ENCODE measurements at regions not wholly inside any gene's neighbourhood (a gene's known extent, or its start where the extent isn't known, plus 50 kb on each side); places are given as distances from the start of the nearest gene placed in this dataset.

GRCh38 chr11:23988381-23989006 is 508.4 kb upstream of the LUZP2 start:
- Histone ChIP-seq H4K20me1 (ENCODE audit: control insufficient read depth, insufficient read depth, low read depth, low read length) (no peaks in the 10 kb centered on the region), H3K36me3 (ENCODE audit: control insufficient read depth, low read length) (no peaks in the 10 kb centered on the region), H3K4me2 (ENCODE audit: low read length) (no peak overlapping the region), H3K9me2 (replicated peaks; ENCODE audit: control insufficient read depth, low read length) (no peaks in the 10 kb centered on the region), H3F3A (ENCODE audit: control insufficient read depth, insufficient read depth) (no peaks in the 10 kb centered on the region), H3K27ac (ENCODE audit: low read depth, low read length) (no peak overlapping the region), H3K9me3 (ENCODE audit: control insufficient read depth, insufficient read depth, low read length) (no peaks in the 10 kb centered on the region), H3K79me2 (ENCODE audit: control insufficient read depth, low read length) (no peaks in the 10 kb centered on the region), H3K4me1 (ENCODE audit: control insufficient read depth, low read length) (no peaks in the 10 kb centered on the region), H3K4me3 (ENCODE audit: low read length) (no peak overlapping the region), H3K27me3 (ENCODE audit: control insufficient read depth, low read length) (no peaks in the 10 kb centered on the region)
- TF ChIP-seq CTCF (IDR thresholded peaks at IDR 0.05; ENCODE audit: low read depth, low read length, poor library complexity, severe bottlenecking) (no peak), EZH2phosphoT487 (IDR thresholded peaks at IDR 0.05; ENCODE audit: borderline replicate concordance, low read length) (no peak)

- Histone ChIP-seq H3K79me2 (ENCODE audit: control insufficient read depth, low read length) (no peaks in the 10 kb centered on the region), H3K4me2 (ENCODE audit: low read length) (no peak overlapping the region), H3F3A (ENCODE audit: control insufficient read depth, insufficient read depth) (no peaks in the 10 kb centered on the region), H3K4me3 (ENCODE audit: low read length) (no peak overlapping the region), H4K20me1 (ENCODE audit: control insufficient read depth, insufficient read depth, low read depth, low read length) (no peaks in the 10 kb centered on the region), H3K4me1 (ENCODE audit: control insufficient read depth, low read length) (no peaks in the 10 kb centered on the region), H3K9me3 (ENCODE audit: control insufficient read depth, insufficient read depth, low read length) (no peaks in the 10 kb centered on the region; the same call in 1 of the 2 replicates), H3K27me3 (ENCODE audit: control insufficient read depth, low read length) (no peaks in the 10 kb centered on the region), H3K9me2 (replicated peaks; ENCODE audit: control insufficient read depth, low read length) (no peaks in the 10 kb centered on the region), H3K36me3 (ENCODE audit: control insufficient read depth, low read length) (no peaks in the 10 kb centered on the region), H3K27ac (ENCODE audit: low read depth, low read length) (no peak overlapping the region)
- TF ChIP-seq CTCF (IDR thresholded peaks at IDR 0.05; ENCODE audit: low read depth, low read length, poor library complexity, severe bottlenecking) (no peak), EZH2phosphoT487 (IDR thresholded peaks at IDR 0.05; ENCODE audit: borderline replicate concordance, low read length) (no peak)
These were observed 506.3 kb upstream of the LUZP2 start for GRCh38 chr11:23990346-23991164.

GRCh38 chr11:23991165-23991539 is 505.7 kb upstream of the LUZP2 start:
- H3K9me2 ChIP-seq (replicated peaks; ENCODE audit: control insufficient read depth, low read length), result no peaks in the 10 kb centered on the region
- H3K79me2 ChIP-seq (ENCODE audit: control insufficient read depth, low read length), result no peaks in the 10 kb centered on the region
- H4K20me1 ChIP-seq (ENCODE audit: control insufficient read depth, insufficient read depth, low read depth, low read length), result no peaks in the 10 kb centered on the region
- H3K36me3 ChIP-seq (ENCODE audit: control insufficient read depth, low read length), result no peaks in the 10 kb centered on the region
- H3K27me3 ChIP-seq (ENCODE audit: control insufficient read depth, low read length), result no peaks in the 10 kb centered on the region
- H3K4me3 ChIP-seq (ENCODE audit: low read length), result no peak overlapping the region
- H3K4me1 ChIP-seq (ENCODE audit: control insufficient read depth, low read length), result no peaks in the 10 kb centered on the region
- no peaks in the 10 kb centered on the region for H3F3A ChIP-seq (ENCODE audit: control insufficient read depth, insufficient read depth)
- H3K9me3 ChIP-seq (ENCODE audit: control insufficient read depth, insufficient read depth, low read length), result no peaks in the 10 kb centered on the region; the same call in none of the 2 replicates
- H3K27ac ChIP-seq (ENCODE audit: low read depth, low read length), result no peak overlapping the region
- H3K4me2 ChIP-seq (ENCODE audit: low read length), result no peak overlapping the region
- TF ChIP-seq EZH2phosphoT487 (IDR thresholded peaks at IDR 0.05; ENCODE audit: borderline replicate concordance, low read length) (no peak), CTCF (IDR thresholded peaks at IDR 0.05; ENCODE audit: low read depth, low read length, poor library complexity, severe bottlenecking) (no peak)

Measured in DOHH2 (cell line).